ENCODE measurements at regions not wholly inside any gene's neighbourhood (a gene's known extent, or its start where the extent isn't known, plus 50 kb on each side); places are given as distances from the start of the nearest gene placed in this dataset.

DNA sequence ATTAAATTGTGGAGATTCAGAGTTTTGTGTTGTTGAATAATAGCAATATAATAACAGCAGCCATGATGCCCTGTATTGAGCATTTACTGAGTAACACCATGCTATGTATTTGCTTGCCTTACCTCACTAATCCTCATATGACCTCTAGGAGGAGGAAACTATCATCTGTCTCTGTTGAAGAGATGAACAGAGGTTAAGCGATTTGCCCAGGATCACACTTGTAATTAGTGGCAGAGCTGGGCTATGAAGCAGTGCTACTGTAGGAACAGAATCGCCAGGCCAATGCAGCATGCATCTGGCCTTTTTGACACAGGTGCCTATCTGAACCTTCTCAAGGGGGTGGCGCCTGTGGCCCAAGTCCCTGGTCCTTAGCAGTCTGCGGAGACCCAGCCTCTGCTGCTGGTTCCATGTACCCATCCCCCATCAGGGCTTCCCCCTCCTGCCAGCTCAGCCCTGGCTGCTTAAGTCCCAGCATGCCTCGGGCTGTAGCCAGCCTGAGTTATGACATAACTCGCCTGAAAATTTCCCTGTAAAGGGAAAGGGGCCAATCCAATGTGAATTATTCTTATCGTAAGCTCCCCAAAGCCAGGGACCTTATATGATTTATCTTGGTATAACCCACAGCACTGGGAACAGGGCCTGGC lies 50.4 kb upstream of the HS3ST2 start:
- no peak overlapping the region for H3K4me3 ChIP-seq
- peak in 1 of 2 donors; percentile 27 for DNase-seq (ENCODE audit: low read depth in 1 of 2, low spot score in 1 of 2)
- no peaks in the 10 kb centered on the region for H3K27me3 ChIP-seq
- no peak overlapping the region for H3K27ac ChIP-seq
- H3K9me3 ChIP-seq (ENCODE audit: low read depth) = no peaks in the 10 kb centered on the region
- H3K4me1 ChIP-seq (ENCODE audit: low read depth) = peaks cover 7% of the 10 kb centered on the region
- H3K36me3 ChIP-seq = no peaks in the 10 kb centered on the region
- TF ChIP-seq, protein P1, sequence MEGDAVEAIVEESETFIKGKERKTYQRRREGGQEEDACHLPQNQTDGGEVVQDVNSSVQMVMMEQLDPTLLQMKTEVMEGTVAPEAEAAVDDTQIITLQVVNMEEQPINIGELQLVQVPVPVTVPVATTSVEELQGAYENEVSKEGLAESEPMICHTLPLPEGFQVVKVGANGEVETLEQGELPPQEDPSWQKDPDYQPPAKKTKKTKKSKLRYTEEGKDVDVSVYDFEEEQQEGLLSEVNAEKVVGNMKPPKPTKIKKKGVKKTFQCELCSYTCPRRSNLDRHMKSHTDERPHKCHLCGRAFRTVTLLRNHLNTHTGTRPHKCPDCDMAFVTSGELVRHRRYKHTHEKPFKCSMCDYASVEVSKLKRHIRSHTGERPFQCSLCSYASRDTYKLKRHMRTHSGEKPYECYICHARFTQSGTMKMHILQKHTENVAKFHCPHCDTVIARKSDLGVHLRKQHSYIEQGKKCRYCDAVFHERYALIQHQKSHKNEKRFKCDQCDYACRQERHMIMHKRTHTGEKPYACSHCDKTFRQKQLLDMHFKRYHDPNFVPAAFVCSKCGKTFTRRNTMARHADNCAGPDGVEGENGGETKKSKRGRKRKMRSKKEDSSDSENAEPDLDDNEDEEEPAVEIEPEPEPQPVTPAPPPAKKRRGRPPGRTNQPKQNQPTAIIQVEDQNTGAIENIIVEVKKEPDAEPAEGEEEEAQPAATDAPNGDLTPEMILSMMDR (IDR thresholded peaks at IDR 0.05; ENCODE audit: low read depth, low read length) = no peak

Measured in cardiac muscle cell (in vitro differentiated cells and primary cell).